Dermis microvascular lymphatic vessel endothelial cell (primary cell): ENCODE measurements at regions not wholly inside any gene's neighbourhood (a gene's known extent, or its start where the extent isn't known, plus 50 kb on each side); places are given as distances from the start of the nearest gene placed in this dataset.

Experiments used
- DNase-seq, 2 donors: peaks; one replicate each; pipeline versions ENCODE4 v3.0.0 to v3.0.0-alpha.2; 2010; ENCODE audit warnings: low read depth in 2 of 2

GRCh38 chr11:113526521-113526920, 51.3 kb upstream of the DRD2 start:
- no peak for DNase-seq
